CD14-positive monocyte (primary cell): ENCODE measurements at regions not wholly inside any gene's neighbourhood (a gene's known extent, or its start where the extent isn't known, plus 50 kb on each side); places are given as distances from the start of the nearest gene placed in this dataset.

Source experiments
- DNase-seq, 3 donors: peaks; one replicate each; pipeline ENCODE4 v3.0.0-alpha.2; 2011 to 2022
- H2AFZ ChIP-seq: 2 replicates; pipeline ENCODE4 v1.6.0; 2012; ENCODE audit warnings: mild to moderate bottlenecking, low read depth, low read length, inconsistent platforms; ENCODE audit not compliant: insufficient read depth, poor library complexity, severe bottlenecking
- H3K27ac ChIP-seq, 2 donors: 1 replicate in 1 of 2; 2 replicates in 1 of 2; pipeline ENCODE4 v1.5.1; 2012 to 2013; ENCODE audit warnings: low read length in 2 of 2, control low read depth in 1 of 2, inconsistent platforms in 1 of 2, low read depth in 1 of 2, mild to moderate bottlenecking in 1 of 2
- H3K27me3 ChIP-seq, 2 donors: one replicate each; pipeline versions ENCODE4 v1.6.0 to v1.6.1; 2011 to 2013; ENCODE audit warnings: low read length in 2 of 2; ENCODE audit not compliant: control insufficient read depth in 2 of 2, insufficient read depth in 2 of 2
- H3K36me3 ChIP-seq, 2 donors: replicated peaks in 1 of 2; 1 replicate in 1 of 2; 2 replicates in 1 of 2; pipeline versions ENCODE4 v1.5.1 to v1.6.1; 2012 to 2013; ENCODE audit warnings: low read length in 2 of 2, control low read depth in 1 of 2, inconsistent platforms in 1 of 2, mild to moderate bottlenecking in 1 of 2; ENCODE audit not compliant: insufficient read depth in 2 of 2, control insufficient read depth in 1 of 2
- H3K4me1 ChIP-seq, 2 donors: 1 replicate in 1 of 2; 2 replicates in 1 of 2; pipeline versions ENCODE4 v1.5.1 to v1.6.1; 2012 to 2013; ENCODE audit warnings: low read length in 2 of 2, control low read depth in 1 of 2, inconsistent platforms in 1 of 2, mild to moderate bottlenecking in 1 of 2, moderate library complexity in 1 of 2; ENCODE audit not compliant: insufficient read depth in 2 of 2, control insufficient read depth in 1 of 2
- H3K4me2 ChIP-seq: replicated peaks from 2 replicates; pipeline ENCODE3; 2012; ENCODE audit warnings: low read length, moderate library complexity, mild to moderate bottlenecking; ENCODE audit not compliant: poor library complexity, severe bottlenecking; ENCODE audit errors: extremely low read depth
- H3K4me3 ChIP-seq, 3 experiments: fragments of 200-600 bp in 1 of 3; sonication (generic) in 1 of 3; replicated peaks in 1 of 3; 1 replicate in 2 of 3; 2 replicates in 1 of 3; pipeline ENCODE4 v1.5.1; 2011 to 2013; ENCODE audit warnings: low read length in 3 of 3, mild to moderate bottlenecking in 3 of 3, control low read depth in 2 of 3, low read depth in 2 of 3, inconsistent platforms in 1 of 3, moderate library complexity in 1 of 3
- H3K79me2 ChIP-seq: 2 replicates; pipeline ENCODE4 v1.6.0; 2012; ENCODE audit warnings: mild to moderate bottlenecking, control low read depth, inconsistent platforms, low read length, moderate library complexity; ENCODE audit not compliant: insufficient read depth
- H3K9ac ChIP-seq: 2 replicates; pipeline ENCODE4 v1.6.0; 2017; ENCODE audit warnings: low read length, mild to moderate bottlenecking; ENCODE audit not compliant: insufficient read depth, poor library complexity, severe bottlenecking
- H3K9me3 ChIP-seq, 2 donors: replicated peaks in 1 of 2; 1 replicate in 1 of 2; 2 replicates in 1 of 2; pipeline versions ENCODE4 v1.5.1 to v1.6.1; 2012 to 2013; ENCODE audit warnings: low read length in 2 of 2, control low read depth in 1 of 2; ENCODE audit not compliant: control insufficient read depth in 1 of 2, insufficient read depth in 1 of 2
- H4K20me1 ChIP-seq: 2 replicates; pipeline ENCODE4 v1.6.0; 2012; ENCODE audit warnings: mild to moderate bottlenecking, low read length, control low read depth, moderate library complexity; ENCODE audit not compliant: insufficient read depth
- H3K27ac Mint-ChIP-seq, 7 donors: one replicate each; pipeline ENCODE4 v1.8.0; 2020; ENCODE audit warnings: mild to moderate bottlenecking in 7 of 7, mixed read lengths in 7 of 7, moderate library complexity in 6 of 7, inconsistent platforms in 2 of 7
- H3K27me3 Mint-ChIP-seq, 3 donors: one replicate each; pipeline ENCODE4 v1.8.0; 2021 to 2022; ENCODE audit warnings: low read depth in 3 of 3, mild to moderate bottlenecking in 3 of 3, mixed read lengths in 3 of 3, moderate library complexity in 3 of 3, inconsistent platforms in 1 of 3
- H3K36me3 Mint-ChIP-seq, 2 donors: one replicate each; pipeline ENCODE4 v1.8.0; 2020; ENCODE audit warnings: mixed read lengths in 2 of 2, inconsistent platforms in 1 of 2, mild to moderate bottlenecking in 1 of 2
- H3K4me1 Mint-ChIP-seq: one replicate; pipeline ENCODE4 v1.8.0; 2020; ENCODE audit warnings: mild to moderate bottlenecking, mixed read lengths
- H3K4me3 Mint-ChIP-seq, 2 donors: one replicate each; pipeline ENCODE4 v1.8.0; 2020; ENCODE audit warnings: mild to moderate bottlenecking in 2 of 2, mixed read lengths in 2 of 2, moderate library complexity in 1 of 2
- H3K9me3 Mint-ChIP-seq, 7 donors: one replicate each; pipeline ENCODE4 v1.8.0; 2020 to 2022; ENCODE audit warnings: mixed read lengths in 7 of 7, mild to moderate bottlenecking in 6 of 7, moderate library complexity in 6 of 7, inconsistent platforms in 2 of 7
- CTCF ChIP-seq: fragments of 200-600 bp; IDR thresholded peaks from one replicate; pipeline ENCODE4 v1.8.0; 2022; ENCODE audit warnings: antibody characterized with exemption, mild to moderate bottlenecking
- WGBS: methylation state at CpG from one replicate; pipeline ENCODE4 v1.1.5; 2013; ENCODE audit warnings: missing lambda C conversion rate; ENCODE audit not compliant: insufficient coverage; 5-methylcytosine and 5-hydroxymethylcytosine counted together
- intact Hi-C, 2 donors: fragments of 100-400 bp; cut with micrococcal nuclease; formaldehyde crosslinking; loops; one replicate each; pipeline versions ENCODE4 v1.15.0 to v1.15.1; 2023

GRCh38 chr1:47707503-47707902 is 269.7 kb downstream of the FOXD2 start:
- no peaks in the 10 kb centered on the region for H3K79me2 ChIP-seq
- H3K27me3 ChIP-seq, result peaks cover 47 to 72% of the 10 kb centered on the region in 2 donors
- Mint-ChIP-seq H3K4me3 (peak overlapping the region in 1 of 2 donors; percentile 26), H3K9me3 (peaks cover 0 to 3% (median 0%) of the 10 kb centered on the region in 7 donors), H3K27me3 (peaks cover 65 to 78% (median 65%) of the 10 kb centered on the region in 3 donors), H3K36me3 (no peaks in the 10 kb centered on the region), H3K27ac (no peak overlapping the region), H3K4me1 (peaks cover 14% of the 10 kb centered on the region)
- no peaks in the 10 kb centered on the region for H4K20me1 ChIP-seq
- DNase-seq, result no peak
- H2AFZ ChIP-seq, result no peak overlapping the region
- no peaks in the 10 kb centered on the region for H3K36me3 ChIP-seq
- 77% methylated on average over 2 of the region's 6 CpGs for WGBS
- TF ChIP-seq CTCF, result no peak
- H3K4me1 ChIP-seq, result peaks cover 9 to 15% of the 10 kb centered on the region in 2 donors
- peaks cover 0 to 9% of the 10 kb centered on the region in 2 donors for H3K9me3 ChIP-seq
- H3K9ac ChIP-seq, result no peak overlapping the region
- intact Hi-C loops, result loop anchor here in 1 of 2 donors (5.0 kb wide), 1 partner anchor 515 kb away; the partner anchor contains the start of gene PDZK1IP1
- no peak overlapping the region for H3K4me3 ChIP-seq
- no peak overlapping the region for H3K4me2 ChIP-seq
- no peak overlapping the region for H3K27ac ChIP-seq

- Histone ChIP-seq H3K27ac (no peak overlapping the region), H3K79me2 (no peaks in the 10 kb centered on the region), H4K20me1 (no peaks in the 10 kb centered on the region), H3K4me3 (no peak overlapping the region), H3K4me1 (peaks cover 9 to 15% of the 10 kb centered on the region in 2 donors), H2AFZ (no peak overlapping the region), H3K9ac (no peak overlapping the region), H3K4me2 (no peak overlapping the region), H3K9me3 (peaks cover 0 to 9% of the 10 kb centered on the region in 2 donors), H3K27me3 (peaks cover 47 to 77% of the 10 kb centered on the region in 2 donors), H3K36me3 (no peaks in the 10 kb centered on the region)
- intact Hi-C loops, result loop anchor here in 1 of 2 donors (5.0 kb wide), 1 partner anchor 516 kb away; the partner anchor contains the start of gene PDZK1IP1
- H3K27me3 Mint-ChIP-seq, result peaks cover 67 to 83% (median 68%) of the 10 kb centered on the region in 3 donors
- peak overlapping the region in 1 of 2 donors; percentile 79 for H3K4me3 Mint-ChIP-seq
- WGBS, result 1% methylated on average over 15 of the region's 21 CpGs
- H3K9me3 Mint-ChIP-seq, result peaks cover 0 to 3% (median 0%) of the 10 kb centered on the region in 7 donors
- H3K4me1 Mint-ChIP-seq, result peaks cover 14% of the 10 kb centered on the region
- no peaks in the 10 kb centered on the region for H3K36me3 Mint-ChIP-seq
- no peak overlapping the region for H3K27ac Mint-ChIP-seq
- no peak for TF ChIP-seq CTCF
- no peak for DNase-seq
These were observed 270.2 kb downstream of the FOXD2 start for GRCh38 chr1:47708019-47708535.
